SK-MEL-5 (cell line): ENCODE measurements at regions not wholly inside any gene's neighbourhood (a gene's known extent, or its start where the extent isn't known, plus 50 kb on each side); places are given as distances from the start of the nearest gene placed in this dataset.

Experiments used
- DNase-seq: peaks from one replicate; pipeline ENCODE4 v3.0.0-alpha.2; 2016; ENCODE audit warnings: low read depth, low spot score
- in situ Hi-C: cut with HindIII; loops from 2 replicates; pipeline ENCODE4 v1.10.0; 2016; ENCODE audit warnings: low sequenced_read_pairs, high pct_unique_total_duplicates, low pct_unique_long_range_greater_than_20kb

DNA sequence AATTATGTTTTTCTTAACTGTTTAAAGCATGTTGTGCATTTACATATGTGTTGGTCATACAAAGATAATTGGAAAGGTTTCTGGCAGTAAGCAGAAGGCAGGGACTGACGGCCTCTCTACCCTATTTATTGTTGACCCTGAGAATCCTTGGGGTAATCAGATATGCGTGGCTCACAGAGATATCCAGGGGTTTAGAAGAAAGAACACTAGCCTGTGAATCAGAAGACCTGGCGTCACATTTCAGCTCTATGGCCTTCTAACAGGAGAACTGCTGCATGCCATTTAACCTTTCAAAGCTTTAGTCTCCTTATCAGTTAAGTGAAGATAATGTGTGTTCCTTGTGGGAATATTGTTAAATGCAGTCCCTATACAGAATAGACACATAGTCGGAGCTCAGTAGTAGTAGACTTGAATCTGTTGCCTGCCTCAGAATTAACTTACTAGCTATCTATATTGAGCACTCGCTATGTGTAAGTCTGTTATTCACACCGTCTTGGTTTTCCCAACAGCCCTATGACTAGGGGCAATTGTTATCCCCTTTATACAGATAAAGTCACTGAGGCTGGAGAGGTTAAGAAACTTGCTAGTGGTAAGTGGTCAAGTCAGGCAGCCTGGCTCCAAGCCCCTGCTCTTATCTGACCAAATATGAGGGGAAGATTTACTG, 129.6 kb upstream of the ANKRD1 start:
- in situ Hi-C loops = no loop called here

GRCh38 chr10:91051829-91052228, 130.9 kb upstream of the ANKRD1 start:
- in situ Hi-C loops = no loop called here
- DNase-seq = no peak

More for the DNA sequence above, 129.6 kb upstream of the ANKRD1 start:
- no peak for DNase-seq

DNA sequence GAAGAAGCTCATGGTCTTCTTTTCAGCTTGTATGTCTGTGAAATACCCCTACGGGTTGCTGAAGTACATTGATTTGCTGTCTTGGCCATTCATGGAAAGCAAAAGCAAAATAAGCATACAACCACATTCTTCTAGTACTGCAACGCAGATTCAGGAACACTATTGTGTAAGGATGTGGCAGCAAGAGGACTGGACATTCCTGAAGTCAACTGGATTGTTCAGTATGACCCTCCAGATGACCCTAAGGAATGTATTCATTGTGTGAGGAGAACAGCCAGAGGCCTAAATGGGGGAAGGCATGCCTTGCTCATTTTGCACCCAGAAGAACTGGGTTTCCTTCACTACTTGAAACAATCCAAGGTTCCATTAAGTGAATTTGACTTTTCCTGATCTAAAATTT, 133.4 kb upstream of the ANKRD1 start:
- in situ Hi-C loops = no loop called here
- DNase-seq = no peak

DNA sequence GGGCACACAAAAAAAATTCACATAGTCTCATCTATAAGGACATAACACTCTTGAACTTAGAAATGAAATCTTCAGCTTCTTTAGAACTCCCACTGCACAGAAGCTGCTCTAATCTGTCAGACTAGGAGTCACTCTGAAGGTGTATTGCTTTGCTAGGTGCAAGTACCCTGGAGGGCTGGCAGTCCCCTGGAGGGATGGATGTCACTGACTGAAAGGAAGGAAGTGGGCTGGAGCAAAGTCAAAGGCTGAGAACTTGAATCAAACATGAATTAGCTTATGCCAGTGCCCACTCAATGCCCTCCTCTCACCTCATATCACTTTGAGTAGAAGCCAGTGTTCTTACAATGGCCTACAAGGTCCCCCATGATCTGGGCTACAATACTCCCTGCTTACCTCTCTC, 140.3 kb upstream of the ANKRD1 start:
- DNase-seq = no peak

GRCh38 chr10:91061608-91062007, 140.7 kb upstream of the ANKRD1 start:
- no peak for DNase-seq
- in situ Hi-C loops = no loop called here

More for the DNA sequence above, 140.3 kb upstream of the ANKRD1 start:
- in situ Hi-C loops = no loop called here

DNA sequence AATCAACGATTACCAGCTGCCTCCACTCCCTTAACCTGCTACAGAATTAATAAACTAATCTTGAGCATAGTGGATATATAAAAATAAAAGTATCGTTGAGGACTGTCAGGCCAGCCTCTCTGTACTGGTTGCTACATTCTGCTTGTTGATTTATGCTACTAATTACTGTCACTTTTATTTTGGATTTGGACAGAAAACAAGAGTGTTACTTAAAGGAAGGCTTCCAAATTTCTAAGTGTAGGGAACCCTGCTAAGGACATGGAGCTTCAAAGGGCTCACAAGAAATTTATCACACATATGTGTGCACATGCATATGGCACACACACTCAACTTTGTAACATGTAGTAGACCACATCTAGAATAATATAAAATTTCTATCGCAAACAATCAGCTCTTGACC, 141.2 kb upstream of the ANKRD1 start:
- in situ Hi-C loops = no loop called here
- DNase-seq = no peak

- in situ Hi-C loops = no loop called here
- no peak for DNase-seq
Measured at GRCh38 chr10:91071786-91072185, 148.7 kb upstream of the PCGF5 start.

DNA sequence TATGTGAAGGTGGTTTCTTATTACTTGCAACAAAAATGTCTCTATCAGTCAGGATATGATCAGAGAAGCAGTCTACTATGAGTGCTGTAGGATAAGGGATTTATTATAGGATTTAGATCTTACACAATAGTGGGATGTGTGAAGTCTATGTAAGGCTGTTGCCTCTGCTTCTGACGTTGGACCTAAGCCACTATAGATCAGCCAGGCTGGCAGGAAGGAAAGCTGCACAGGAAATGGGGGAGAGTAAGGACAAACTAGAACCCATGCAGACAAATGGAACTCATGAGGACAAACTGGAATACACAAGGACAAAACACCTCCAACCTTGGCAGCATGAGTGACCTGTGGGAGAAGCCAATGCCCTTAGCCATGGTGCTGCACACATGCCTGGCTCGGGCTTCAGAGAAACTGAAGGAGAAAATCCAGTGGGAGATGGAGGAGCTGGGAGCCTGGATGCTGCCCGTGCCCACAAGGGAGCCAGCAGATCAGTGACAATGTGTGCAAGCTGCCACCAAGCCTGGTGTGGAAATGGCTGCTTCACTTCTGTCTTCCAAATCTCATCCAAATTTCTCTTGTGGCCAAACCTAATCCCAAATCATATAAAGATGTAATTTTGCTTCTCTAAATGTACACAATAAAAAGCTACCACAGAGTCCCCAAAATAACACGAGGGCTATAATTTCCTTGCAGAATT, 147.0 kb upstream of the PCGF5 start:
- DNase-seq = peak; percentile 5
- in situ Hi-C loops = no loop called here

DNA sequence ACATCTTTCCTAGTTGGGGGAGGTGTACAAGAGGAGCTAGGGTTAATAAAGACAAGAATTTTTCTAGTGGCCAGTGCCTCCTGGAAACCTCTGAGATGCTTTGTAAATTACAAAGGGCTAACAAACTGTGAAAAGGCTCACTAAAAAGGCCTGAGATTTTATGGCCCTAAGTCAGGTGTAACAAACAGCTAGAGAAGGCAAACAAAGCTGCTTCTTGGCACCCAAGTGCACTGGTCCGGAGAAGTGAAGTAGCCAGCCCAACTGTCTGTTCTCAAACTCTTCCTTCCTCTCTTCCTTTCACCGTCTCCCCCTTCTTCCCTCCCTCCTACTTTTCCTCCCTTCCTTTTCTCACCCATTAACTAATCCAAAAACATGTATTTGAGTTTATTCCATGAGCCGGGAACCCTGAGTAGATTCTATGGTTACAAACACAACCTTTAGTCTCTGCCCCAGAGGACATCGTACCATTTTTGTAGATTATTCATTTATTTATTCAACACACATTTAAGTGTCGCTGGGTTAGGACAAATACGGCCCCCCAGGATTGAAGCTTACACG, 143.4 kb upstream of the PCGF5 start:
- no peak for DNase-seq
- in situ Hi-C loops = no loop called here

- no peak for DNase-seq
- in situ Hi-C loops = no loop called here
Measured at GRCh38 chr10:91077549-91078071, 142.9 kb upstream of the PCGF5 start.

- in situ Hi-C loops = no loop called here
- no peak for DNase-seq
Measured at GRCh38 chr10:91080776-91081175, 139.7 kb upstream of the PCGF5 start.

DNA sequence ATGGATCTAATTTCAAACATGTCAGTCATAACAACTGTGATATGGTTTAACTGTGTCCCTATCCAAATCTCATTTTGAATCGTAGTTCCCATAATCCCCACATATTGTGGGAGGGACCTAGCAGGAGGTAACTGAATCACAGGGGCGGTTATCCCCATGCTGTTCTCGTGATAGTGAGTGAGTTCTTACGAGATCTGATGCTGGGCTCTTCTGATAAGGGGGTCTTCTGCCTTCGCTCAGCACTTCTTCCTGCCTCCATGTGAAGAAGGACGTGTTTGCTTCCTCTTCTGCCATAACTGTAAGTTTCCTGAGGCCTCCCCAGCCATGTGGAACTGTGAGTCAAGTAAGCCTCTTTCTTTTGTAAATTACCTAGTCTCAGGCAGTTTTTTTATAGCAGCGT, 138.0 kb upstream of the PCGF5 start:
- in situ Hi-C loops = no loop called here
- no peak for DNase-seq

DNA sequence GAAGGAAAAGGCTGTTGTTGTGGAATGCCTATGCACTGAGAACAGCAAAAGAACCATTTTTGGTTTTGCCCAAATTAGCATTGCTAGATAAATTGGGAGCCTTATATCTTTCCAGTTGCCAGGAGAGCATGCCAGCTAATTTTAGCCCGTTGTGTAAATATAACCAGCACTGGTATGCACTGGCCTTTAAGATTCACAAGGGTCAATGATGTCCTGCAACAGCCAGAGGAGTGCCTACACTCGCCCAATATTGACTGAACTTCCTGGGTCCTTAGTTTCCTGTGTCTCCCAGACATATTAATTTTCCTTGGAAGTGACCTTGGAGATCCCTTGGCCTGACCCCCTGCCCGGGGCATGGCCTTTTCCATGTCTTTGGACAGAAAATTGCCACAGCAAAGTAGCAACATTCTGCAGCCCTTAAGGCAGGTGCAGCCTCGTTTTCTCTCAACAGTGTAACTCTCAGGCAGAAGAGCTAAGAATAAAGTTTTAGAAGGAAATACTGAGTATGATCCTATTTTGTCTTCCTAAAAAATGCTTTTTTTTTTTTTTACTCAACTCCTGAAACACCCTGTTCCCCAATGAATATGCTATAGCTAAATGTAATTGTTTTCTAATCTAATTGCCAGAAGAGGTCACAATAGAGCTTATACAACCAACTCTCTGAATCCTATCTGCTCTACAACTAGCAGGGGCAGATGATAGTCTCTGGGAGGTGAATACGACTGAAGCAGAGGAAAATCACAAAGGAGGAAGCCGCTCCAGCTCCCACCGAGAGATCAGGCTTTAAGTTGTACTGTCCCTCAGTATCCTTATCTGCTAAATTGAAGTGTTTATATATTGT, 131.9 kb upstream of the PCGF5 start:
- in situ Hi-C loops = no loop called here
- DNase-seq = peak; percentile 55

DNA sequence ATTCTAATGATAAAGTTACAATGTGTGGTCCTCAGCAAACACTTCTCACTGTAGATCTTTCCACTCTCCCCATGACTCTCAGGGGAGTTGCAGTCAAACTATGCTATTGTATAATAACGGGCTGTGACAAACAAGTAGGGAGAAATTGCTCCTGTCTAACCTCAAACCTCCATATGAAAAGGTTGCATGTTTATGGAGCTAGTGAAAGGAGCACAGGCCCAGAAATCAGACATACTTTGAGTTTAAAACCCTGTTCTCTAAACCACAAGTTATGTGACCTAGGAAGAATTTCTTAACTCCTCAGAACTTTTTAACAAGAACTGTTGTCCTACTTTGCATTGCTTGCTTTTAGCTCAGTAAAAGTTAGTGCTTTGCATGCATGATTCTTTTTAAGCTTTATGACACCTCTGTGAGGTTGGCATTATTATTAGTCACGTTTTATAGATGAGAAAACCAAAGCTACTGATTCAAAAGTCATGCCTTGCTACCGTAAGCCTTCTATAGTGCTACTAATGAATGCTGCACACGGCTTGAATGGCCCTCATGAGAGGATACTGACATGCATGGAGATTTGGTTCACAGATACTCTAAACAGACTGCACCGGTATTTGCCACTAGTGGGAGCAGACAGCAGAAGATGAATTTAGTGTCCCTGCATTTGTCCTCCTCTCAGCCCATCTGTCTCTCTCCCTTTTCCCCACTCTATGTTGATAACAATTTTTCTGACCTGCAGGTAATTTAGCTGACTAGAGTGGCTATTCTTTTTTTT, 129.5 kb upstream of the PCGF5 start:
- in situ Hi-C loops = no loop called here
- peak; percentile 32 for DNase-seq

GRCh38 chr10:91091780-91092179, 128.7 kb upstream of the PCGF5 start:
- in situ Hi-C loops = no loop called here
- DNase-seq = no peak

DNA sequence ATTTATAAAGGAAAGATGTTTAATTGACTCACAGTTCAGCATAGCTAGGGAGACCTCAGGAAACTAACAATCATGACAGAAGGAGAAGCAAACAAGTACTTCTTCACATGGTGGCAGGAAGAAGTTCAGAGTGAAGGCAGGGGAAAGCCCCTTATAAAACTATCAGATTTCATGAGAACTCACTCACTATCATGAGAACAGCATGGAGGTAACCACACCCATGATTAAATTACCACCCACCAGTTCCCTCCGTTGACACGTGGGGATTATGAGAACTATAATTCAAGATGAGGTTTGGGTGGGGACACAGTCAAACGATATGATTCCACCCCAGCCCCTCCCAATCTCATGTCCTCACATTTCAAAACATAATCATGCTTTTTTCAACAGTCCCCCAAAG, 124.2 kb upstream of the PCGF5 start:
- DNase-seq = no peak
- in situ Hi-C loops = no loop called here

GRCh38 chr10:91097313-91097712, 123.2 kb upstream of the PCGF5 start:
- in situ Hi-C loops = no loop called here
- no peak for DNase-seq
